Breast epithelium (tissue), 3 donors: ENCODE measurements at regions not wholly inside any gene's neighbourhood (a gene's known extent, or its start where the extent isn't known, plus 50 kb on each side); places are given as distances from the start of the nearest gene placed in this dataset.

ENCODE experiments used
- CTCF ChIP-seq, 3 donors: fragments of 450-650 bp; IDR thresholded peaks; one replicate each; pipeline ENCODE4 v1.5.1; 2016 to 2017; ENCODE audit warnings: antibody characterized with exemption in 3 of 3, mild to moderate bottlenecking in 3 of 3, moderate library complexity in 3 of 3
- POLR2A ChIP-seq: fragments of 450-650 bp; IDR thresholded peaks from one replicate; pipeline ENCODE4 v1.6.1; 2016; ENCODE audit warnings: antibody characterized with exemption, mild to moderate bottlenecking, moderate library complexity
- POLR2AphosphoS5 ChIP-seq, 3 donors: sonication (generic); formaldehyde crosslinking; IDR thresholded peaks; one replicate each; pipeline ENCODE4 v1.6.1; 2017; ENCODE audit warnings: antibody characterized with exemption in 3 of 3

DNA sequence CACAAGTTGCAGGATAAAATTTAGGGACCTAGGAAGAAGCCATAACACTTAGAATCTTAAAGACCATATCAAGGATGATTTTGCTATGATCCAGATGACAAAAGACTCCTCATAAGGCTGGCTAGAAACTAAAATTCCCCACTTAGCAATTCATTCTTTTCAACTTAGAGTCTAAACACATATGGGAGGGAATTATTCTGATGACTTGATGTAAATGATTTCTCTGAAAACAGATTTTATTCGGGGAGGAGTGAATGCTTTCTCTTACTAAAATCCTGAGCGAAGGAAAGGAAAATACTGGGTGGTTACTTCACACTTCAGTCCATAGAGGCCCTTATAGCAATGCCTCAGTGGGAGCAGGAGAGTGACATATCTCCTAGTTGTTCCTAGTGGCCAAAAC is 138.7 kb upstream of the SORCS1 start:
- TF ChIP-seq CTCF (IDR thresholded peaks at IDR 0.05): no peak
- no peak for TF ChIP-seq POLR2A
- no peak for TF ChIP-seq POLR2AphosphoS5 (IDR thresholded peaks at IDR 0.05)
